MCF 10A (cell line): ENCODE measurements at regions not wholly inside any gene's neighbourhood (a gene's known extent, or its start where the extent isn't known, plus 50 kb on each side); places are given as distances from the start of the nearest gene placed in this dataset.
"Not testable (repeated sequence)": the region's sequence is repeated elsewhere in the genome, so short reads cannot be mapped to it uniquely, and the experiment has no call there.

ENCODE experiments used
- BruUV-seq: library from RNA; stranded (reverse); fragments of 400-500 nt; replicated peaks from 2 replicates; lab custom pipeline; 2021; lab: Mats Ljungman, UMichigan
- CTCF ChIA-PET: fragments of 300-600 bp; sonication (Branson Sonifier 250); formaldehyde crosslinking; extraction: SDS; loops from one replicate; lab custom pipeline; 2021; ENCODE audit warnings: antibody characterized with exemption, inconsistent platforms; lab: Yijun Ruan, JAX
- POLR2A ChIA-PET: fragments of 300-600, 350-650 bp; sonication (Branson Sonifier 250); formaldehyde crosslinking; extraction: SDS; loops from one replicate; lab custom pipeline; 2020; ENCODE audit warnings: antibody characterized with exemption, inconsistent platforms; lab: Yijun Ruan, JAX
- DNase-seq: peaks from one replicate; pipeline ENCODE4 v3.0.0-alpha.2; 2018; ENCODE audit not compliant: unreplicated experiment
- H3K27ac Mint-ChIP-seq: one replicate; pipeline ENCODE4 v1.8.0; 2022; ENCODE audit warnings: mild to moderate bottlenecking, low read depth, mixed read lengths; ENCODE audit not compliant: unreplicated experiment
- H3K27me3 Mint-ChIP-seq: one replicate; pipeline ENCODE4 v1.8.0; 2022; ENCODE audit warnings: mixed read lengths; ENCODE audit not compliant: insufficient read depth, unreplicated experiment
- H3K36me3 Mint-ChIP-seq: one replicate; pipeline ENCODE4 v1.8.0; 2022; ENCODE audit warnings: mild to moderate bottlenecking, moderate library complexity, mixed read lengths; ENCODE audit not compliant: insufficient read depth, unreplicated experiment
- H3K4me1 Mint-ChIP-seq: one replicate; pipeline ENCODE4 v1.8.0; 2022; ENCODE audit warnings: mixed read lengths; ENCODE audit not compliant: insufficient read depth, unreplicated experiment
- H3K4me3 Mint-ChIP-seq: one replicate; pipeline ENCODE4 v1.8.0; 2022; ENCODE audit warnings: mild to moderate bottlenecking, moderate library complexity, mixed read lengths; ENCODE audit not compliant: unreplicated experiment
- H3K9me3 Mint-ChIP-seq: one replicate; pipeline ENCODE4 v1.8.0; 2022; ENCODE audit warnings: mixed read lengths; ENCODE audit not compliant: unreplicated experiment
- CTCF ChIP-seq: fragments of 200-600 bp; IDR thresholded peaks from one replicate; pipeline ENCODE4 v1.8.0; 2022; ENCODE audit warnings: antibody characterized with exemption, mild to moderate bottlenecking; ENCODE audit not compliant: unreplicated experiment
- intact Hi-C: fragments of 100-400 bp; cut with micrococcal nuclease; formaldehyde crosslinking; loops from 2 replicates; pipeline ENCODE4 v1.14.1; 2022

- intact Hi-C loops: no loop called here
- Mint-ChIP-seq H3K27ac (no peak overlapping the region), H3K9me3 (peaks cover 7% of the 10 kb centered on the region), H3K4me1 (no peaks in the 10 kb centered on the region), H3K27me3 (no peaks in the 10 kb centered on the region), H3K4me3 (no peak overlapping the region), H3K36me3 (no peaks in the 10 kb centered on the region)
- CTCF ChIA-PET: interaction anchor here (0.6 kb wide), 1 partner anchor 68 kb away, joined by 3 read pairs; no protein-coding TSS in a partner anchor
- no TSS peak for BruUV-seq
- POLR2A ChIA-PET: no interaction called here
- no peak for DNase-seq
- TF ChIP-seq CTCF: no peak
These were observed 337.6 kb downstream of the FGF10 start for GRCh38 chr5:44051591-44051990.

GRCh38 chr5:44048276-44048984 is 340.8 kb downstream of the FGF10 start:
- ChIA-PET CTCF (no interaction called here), POLR2A (no interaction called here)
- no TSS peak for BruUV-seq
- no peak for DNase-seq
- H3K9me3 Mint-ChIP-seq: peaks cover 13% of the 10 kb centered on the region
- no peak overlapping the region for H3K4me3 Mint-ChIP-seq
- H3K27me3 Mint-ChIP-seq: no peaks in the 10 kb centered on the region
- no peak for TF ChIP-seq CTCF
- H3K36me3 Mint-ChIP-seq: no peaks in the 10 kb centered on the region
- no peaks in the 10 kb centered on the region for H3K4me1 Mint-ChIP-seq
- intact Hi-C loops: no loop called here
- H3K27ac Mint-ChIP-seq: no peak overlapping the region

GRCh38 chr5:44046619-44047364 is 342.4 kb downstream of the FGF10 start:
- H3K4me3 Mint-ChIP-seq: no peak overlapping the region
- peaks cover 20% of the 10 kb centered on the region for H3K9me3 Mint-ChIP-seq
- CTCF ChIA-PET: interaction anchor here (0.6 kb wide), 1 partner anchor 307 kb away, joined by 3 read pairs; no protein-coding TSS in a partner anchor
- POLR2A ChIA-PET: no interaction called here
- TF ChIP-seq CTCF: no peak
- H3K27ac Mint-ChIP-seq: peak overlapping the region; percentile 49
- no TSS peak for BruUV-seq
- no peaks in the 10 kb centered on the region for H3K36me3 Mint-ChIP-seq
- peak; percentile 49 for DNase-seq
- no peaks in the 10 kb centered on the region for H3K4me1 Mint-ChIP-seq
- intact Hi-C loops: no loop called here
- H3K27me3 Mint-ChIP-seq: no peaks in the 10 kb centered on the region

- H3K4me1 Mint-ChIP-seq, CTCF ChIA-PET, POLR2A ChIA-PET, H3K27me3 Mint-ChIP-seq, BruUV-seq, DNase-seq, H3K27ac Mint-ChIP-seq, H3K4me3 Mint-ChIP-seq, intact Hi-C loops, H3K36me3 Mint-ChIP-seq: not testable (repeated sequence)
- H3K9me3 Mint-ChIP-seq: peaks cover 29% of the 10 kb centered on the region
These were observed 344.7 kb downstream of the FGF10 start for GRCh38 chr5:44044549-44044948.
